Stimulated activated CD8-positive, alpha-beta memory T cell treated with anti-CD3 and anti-CD28 coated beads, Interleukin-7, amount 100 ng/mL, for 4 hours (primary cell): ENCODE measurements at regions not wholly inside any gene's neighbourhood (a gene's known extent, or its start where the extent isn't known, plus 50 kb on each side); places are given as distances from the start of the nearest gene placed in this dataset.
"Not testable (repeated sequence)": the region's sequence is repeated elsewhere in the genome, so short reads cannot be mapped to it uniquely, and the experiment has no call there.

Source experiments
- DNase-seq, 2 donors: peaks; one replicate each; pipeline ENCODE4 v3.0.0-alpha.2; 2020; ENCODE audit warnings: low read depth in 2 of 2

DNA sequence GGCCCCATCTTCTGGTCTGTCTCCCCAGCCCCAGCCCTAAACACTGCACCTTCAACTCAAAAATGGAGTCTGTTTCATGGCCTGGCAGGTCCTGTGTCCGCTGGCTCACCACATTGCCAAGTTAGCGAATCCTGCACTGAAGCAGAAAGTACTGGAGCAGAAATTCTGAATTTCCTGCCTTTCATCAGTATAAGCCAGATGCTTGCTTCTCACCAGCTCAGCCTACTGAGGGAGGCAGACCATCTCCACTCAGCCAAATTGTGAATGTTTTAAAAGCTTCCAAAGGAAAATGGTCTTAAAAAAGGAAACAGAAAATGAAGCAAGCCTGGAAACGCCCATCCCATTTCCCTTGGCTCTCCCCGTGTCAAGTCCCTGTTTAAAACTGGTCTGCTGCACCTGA, 157.8 kb downstream of the C1D start:
- no peak for DNase-seq

DNA sequence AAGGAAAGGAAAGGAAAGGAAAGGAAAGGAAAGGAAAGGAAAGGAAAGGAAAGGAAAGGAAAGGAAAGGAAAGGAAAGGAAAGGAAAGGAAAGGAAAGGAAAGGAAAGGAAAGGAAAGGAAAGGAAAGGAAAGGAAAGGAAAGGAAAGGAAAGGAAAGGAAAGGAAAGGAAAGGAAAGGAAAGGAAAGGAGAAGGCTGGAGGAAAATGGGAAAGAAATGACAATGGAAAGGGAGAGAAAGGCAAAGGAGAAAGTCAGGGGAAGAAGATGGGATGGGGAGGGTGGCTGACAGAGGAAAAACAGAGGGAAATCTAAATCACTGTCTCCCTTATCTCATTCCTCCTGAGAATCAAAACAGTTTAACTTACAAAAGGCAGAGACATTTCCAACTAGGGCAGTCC, 156.3 kb downstream of the C1D start:
- not testable (repeated sequence) for DNase-seq

DNA sequence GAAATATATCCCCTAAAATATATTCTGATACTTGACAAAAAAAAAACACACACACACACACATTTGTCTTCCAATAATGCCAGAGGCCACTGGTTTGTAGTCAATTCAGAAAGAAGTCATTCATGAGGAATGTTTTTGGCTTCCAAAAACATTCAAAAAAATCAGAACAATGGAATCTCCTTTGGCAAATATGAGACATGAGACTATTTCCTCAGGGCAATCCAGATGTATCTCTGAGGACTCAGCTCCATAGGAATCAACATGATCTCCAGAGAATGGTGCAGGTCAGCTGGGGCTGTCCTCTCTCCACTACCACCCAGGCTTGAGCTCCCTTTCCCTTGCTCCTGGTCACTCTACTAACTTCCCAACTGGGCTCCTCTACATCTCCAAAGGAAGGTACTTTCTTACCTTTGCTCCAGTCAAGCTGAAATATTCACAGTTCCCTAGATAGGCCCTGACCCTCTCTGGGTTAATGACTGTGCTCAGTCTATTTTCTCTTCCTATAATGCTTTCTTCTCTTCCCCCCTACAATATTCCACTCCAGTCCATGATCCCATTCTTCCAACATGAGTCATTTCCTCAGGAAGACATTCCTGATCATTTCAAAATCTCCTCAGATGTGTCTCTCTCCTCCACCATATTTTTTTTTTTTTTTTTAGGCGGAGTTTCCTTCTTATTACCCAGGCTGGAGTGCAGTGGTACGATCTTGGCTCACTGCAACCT, 145.3 kb downstream of the C1D start:
- no peak for DNase-seq

DNA sequence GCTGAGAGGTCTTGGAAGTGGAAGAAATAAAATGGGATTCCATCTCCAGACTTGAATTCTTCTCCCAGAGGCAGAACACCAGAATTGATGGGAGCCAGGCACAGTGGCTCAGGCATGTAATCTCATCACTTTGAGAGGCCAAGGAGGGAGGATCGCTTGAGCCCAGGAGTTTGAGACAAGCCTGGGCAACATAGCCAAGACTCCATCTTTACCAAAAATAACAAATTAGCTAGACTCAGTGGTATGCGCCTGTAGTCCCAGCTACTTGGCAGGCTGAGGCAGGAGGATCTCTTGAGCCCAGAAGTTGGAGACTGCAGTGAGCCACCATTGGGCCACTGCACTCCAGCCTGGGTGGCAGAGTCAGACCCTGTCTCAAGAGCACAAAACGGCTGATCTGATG, 144.3 kb downstream of the C1D start:
- no peak for DNase-seq

DNA sequence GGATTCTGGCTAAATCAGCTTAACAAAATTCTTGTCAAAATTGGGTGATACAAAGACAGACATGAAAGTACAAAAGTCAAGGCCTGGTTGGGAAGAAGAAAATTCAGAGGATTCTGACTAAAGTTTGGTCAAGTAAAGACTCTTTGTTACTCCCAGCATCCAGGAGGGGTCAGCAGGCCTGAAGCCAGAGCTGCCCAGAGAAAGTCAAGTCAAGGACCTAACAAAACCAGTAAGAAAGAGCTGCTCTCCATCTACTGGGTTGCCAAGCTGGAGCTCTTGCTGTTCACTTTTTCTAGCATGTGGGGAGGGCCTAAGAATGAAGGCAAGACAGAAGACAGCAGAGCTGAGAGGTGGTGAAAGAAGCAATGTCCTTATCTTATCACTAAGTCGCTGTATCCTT, 143.3 kb downstream of the C1D start:
- no peak for DNase-seq

DNA sequence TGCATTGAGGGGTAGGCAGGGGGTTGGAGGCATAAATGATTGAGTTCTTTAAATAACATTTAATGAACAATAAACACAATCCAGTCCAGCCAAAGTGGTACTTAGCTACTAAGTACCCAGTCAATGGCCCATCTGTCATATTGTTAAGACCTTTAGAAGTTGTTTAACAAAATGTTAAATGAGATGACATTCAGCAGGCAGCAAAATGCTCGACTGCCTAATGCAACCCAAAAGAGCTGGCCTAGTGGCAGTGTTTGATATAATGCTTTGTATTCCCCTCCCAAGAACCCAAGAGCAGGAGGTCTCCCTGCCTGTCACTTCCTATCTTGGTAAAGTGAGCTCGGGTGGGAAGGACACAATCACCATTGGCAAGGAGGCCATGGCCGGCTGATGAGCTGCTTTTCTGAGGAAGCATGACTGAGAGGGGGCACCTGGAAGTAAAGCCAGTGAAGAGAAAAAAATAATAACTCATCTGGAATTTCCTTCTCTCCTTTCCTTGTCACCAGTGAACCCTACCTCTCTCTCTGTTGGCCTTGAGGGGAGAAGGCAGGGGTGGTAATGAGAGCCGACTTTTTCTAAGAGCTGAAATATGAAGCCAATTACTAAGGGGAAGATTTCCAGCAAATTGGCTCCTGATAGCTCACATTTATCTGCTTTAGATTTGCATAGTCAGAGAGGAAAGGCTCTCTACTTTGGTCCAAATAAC, 140.6 kb downstream of the C1D start:
- no peak for DNase-seq

DNA sequence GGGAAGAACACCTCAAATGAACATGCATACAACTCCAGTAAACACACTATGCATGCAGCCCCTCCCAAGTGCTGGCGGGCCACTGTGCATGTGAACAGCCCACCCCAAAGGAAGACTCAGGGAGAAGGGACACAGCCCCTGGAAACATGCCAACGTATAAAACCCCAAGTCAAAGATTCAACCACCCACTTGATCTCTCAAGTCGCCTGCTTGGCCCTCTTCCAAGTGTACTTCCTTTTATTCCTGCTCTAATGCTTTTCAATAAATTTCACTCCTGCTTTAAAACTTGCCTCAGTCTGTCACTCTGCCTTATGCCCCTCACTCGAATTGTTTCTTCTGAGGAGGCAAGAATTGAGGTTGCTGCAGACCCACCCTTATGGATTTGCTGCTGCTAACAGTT, 139.1 kb downstream of the C1D start:
- DNase-seq = no peak

DNA sequence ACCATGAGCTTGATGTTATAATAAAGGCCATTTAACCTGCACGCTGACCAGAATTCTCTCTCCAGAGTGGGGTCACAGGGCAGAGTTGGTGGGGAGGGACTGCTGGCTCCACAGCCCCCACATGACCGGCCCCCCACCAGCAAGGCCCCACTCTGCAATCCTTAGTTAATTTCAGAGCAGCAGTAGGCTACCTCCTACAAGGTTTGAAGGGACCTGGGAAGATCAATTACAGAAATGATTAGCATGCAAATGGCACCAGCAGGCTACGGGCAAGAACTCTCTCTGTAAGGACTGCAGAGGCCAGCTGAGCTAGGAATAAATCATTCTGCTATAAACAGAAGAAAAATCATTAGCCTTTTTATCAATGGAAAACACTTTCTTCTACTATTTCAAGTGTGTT, 135.3 kb downstream of the C1D start:
- no peak for DNase-seq

DNA sequence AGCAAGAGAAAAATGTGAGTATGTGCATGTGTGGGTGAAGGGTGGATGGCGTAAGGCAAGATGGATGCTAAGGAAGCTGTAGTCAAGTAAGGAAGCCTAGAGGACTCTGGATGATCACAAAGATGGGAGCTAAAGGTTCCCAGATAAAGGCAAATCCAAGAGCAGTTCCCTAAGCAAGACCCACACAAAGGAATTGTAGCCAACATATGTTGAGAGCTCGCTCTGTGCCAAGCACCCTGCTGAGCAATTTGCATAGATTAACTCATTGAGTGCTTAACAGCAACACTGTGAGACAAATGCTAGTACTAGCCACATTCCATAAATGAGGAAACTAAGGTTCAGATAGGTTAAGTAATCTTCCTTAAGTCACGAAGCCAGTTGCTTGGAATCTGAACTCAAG, 132.6 kb downstream of the C1D start:
- no peak for DNase-seq

DNA sequence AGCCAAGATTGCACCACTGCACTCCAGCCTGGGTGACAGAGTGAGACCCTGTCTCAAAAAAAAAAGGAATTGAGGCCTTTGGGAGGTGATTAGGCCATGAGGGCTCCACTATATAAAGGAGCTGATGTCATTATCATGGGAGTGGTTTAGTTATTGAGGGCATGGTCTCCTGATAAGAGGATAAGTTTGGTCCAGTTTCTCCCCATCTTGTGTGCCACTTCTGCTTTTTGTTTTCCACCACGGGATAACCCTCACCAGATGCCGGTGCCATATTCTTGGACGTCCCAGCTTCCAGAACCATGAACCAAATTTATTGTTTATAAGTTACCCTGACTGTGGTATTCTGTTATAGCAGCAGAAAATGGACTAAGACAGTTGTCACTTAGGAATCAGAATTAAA, 125.8 kb downstream of the C1D start:
- DNase-seq = no peak

DNA sequence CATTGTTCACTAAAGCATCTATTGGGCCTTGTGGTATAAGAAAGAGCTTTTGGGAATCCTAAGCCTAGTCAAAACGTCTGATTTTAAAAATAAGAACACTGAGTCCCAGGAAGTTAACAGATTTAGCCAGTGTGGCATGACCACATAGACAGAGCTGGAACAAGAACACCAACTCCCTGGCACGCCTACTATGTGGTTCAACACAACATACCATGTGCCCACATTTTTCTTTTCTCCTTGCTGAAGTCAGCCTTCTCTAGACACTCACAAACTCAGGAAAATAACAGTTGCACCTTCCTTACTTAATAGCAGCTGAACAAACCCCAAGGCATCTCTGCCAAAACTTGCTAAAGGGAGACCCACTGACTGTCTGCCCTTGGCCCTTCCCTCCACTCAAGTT, 124.8 kb downstream of the C1D start:
- no peak for DNase-seq

DNA sequence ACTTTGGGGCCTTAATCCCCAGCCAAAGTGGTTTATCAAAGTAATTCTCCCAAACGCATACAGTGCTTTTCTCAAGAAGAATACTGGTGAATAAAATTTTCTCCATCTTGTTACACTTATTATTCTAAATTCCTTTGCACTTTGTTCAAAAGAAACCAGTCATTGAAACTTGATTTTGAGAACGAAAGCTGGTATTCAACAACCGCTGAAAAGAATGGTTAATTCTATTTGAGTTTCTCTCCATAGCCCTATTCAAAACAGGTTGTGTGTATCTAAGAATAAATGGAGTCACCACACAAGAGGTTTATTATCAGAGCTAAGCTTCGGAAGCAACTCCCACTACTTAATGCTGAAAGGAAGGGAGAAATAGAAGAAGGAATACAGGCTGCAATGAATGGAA, 117.7 kb downstream of the C1D start:
- no peak for DNase-seq

DNA sequence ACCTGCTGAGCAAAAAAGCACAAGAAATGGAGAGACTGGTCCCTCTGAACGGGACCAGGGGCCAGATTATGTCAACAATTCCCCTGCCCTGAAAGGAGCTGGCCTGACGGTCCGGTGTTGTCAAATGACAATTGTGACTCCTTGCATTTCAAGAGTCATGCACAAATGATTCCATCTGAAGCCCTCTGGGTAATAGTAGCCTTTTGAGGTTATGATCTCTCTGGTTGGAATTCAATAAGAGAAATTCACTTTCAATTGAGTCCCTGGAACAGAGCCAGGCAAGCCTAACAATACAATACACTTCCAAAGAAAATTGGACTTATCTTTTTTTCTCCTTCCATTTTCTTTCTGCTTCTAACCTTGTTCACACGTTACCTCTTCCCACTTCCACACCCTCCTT, 116.9 kb downstream of the C1D start:
- no peak for DNase-seq

DNA sequence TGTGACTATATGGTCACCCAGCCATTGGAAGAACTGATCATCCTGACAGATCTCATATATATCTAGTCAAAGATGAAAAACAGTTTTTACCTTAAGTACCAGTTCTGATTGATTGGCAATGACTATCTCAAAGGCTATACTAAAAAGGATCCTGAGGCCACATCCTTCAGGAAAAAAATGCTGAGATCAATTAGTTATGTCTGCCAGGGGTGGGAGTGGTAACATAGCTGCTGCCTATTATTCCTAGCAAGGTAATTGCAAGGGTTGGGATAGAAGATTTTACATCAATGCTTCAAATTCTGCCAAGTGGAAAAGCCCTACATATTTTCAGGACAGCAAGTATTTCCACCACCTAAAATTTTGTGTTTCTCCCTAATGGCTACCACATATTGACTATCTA, 114.7 kb downstream of the C1D start:
- DNase-seq = no peak

DNA sequence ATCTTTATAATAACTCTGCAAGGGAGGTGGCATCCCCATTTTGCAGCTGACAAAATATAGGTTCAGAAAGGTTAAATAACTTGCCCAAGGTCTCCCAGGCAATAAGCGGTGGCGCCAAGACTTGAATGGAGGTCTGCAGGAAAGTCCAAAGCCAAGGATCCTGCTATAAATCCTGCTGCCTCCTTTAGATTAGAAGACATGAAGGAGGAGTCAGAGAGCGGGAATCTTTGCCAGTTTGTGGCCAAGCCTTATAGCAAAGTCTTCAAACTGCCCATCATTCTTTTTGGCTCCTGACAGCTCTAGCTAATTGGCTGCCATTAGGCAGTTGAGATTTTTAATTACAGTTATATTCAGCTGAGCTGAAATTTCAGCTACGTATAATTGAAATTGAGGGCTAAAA, 114.3 kb downstream of the C1D start:
- no peak for DNase-seq

DNA sequence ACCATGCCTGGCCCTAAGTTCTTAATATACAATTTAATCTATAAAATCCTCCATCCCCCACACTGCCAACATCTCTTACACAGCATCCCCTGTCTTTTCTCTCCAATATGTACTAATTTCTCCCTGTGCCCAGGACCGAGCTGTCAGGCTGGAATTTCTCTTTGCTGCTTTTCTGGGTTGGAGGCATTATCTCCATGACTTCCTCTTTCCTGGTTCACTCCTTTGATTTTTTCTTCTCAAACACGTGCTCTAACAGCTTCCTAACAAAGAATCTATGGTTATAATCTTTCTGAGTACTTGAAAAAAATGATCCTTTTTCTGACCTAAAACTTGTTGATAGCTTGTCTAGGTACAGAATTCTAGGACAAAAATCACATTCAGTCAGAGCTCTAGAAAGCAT, 112.8 kb downstream of the C1D start:
- DNase-seq = no peak

DNA sequence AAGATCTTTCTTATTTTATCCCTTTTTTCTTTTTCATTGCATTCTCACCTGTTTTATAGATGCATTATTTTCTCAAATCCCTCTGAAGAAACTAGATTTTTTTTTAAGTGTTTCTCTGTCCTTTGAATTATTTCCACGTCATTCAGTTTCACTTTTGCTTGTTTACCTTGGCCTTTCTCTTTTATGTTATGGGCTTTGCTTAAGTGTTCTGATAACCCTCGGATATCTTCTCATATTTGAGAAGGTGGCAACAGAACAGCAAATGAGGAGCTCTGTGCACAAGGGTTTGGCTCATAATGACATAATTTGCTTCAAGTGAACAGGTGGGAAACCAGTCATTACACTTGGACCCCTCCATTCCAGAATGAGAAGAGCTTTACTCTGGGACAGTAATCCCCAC, 111.9 kb downstream of the C1D start:
- no peak for DNase-seq

DNA sequence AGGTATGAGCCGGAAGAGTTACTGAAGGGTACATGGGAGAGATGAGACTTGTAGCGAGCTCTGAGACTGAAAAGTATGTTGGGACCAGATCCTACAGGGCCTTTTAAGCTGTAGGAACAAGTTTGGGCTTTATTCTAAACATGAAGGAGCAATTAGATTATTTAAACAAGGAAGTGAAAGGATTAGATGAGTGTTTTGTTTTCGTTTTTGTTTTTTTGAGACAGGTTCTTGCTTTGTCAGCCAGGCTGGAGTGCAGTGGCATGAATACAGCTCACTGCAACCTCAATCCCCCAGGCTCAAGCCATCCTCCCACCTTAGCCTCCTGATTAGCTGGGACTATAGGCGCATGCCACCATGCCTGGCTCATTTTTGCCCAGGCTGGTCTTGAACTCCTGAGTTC, 110.7 kb downstream of the C1D start:
- DNase-seq = no peak

DNA sequence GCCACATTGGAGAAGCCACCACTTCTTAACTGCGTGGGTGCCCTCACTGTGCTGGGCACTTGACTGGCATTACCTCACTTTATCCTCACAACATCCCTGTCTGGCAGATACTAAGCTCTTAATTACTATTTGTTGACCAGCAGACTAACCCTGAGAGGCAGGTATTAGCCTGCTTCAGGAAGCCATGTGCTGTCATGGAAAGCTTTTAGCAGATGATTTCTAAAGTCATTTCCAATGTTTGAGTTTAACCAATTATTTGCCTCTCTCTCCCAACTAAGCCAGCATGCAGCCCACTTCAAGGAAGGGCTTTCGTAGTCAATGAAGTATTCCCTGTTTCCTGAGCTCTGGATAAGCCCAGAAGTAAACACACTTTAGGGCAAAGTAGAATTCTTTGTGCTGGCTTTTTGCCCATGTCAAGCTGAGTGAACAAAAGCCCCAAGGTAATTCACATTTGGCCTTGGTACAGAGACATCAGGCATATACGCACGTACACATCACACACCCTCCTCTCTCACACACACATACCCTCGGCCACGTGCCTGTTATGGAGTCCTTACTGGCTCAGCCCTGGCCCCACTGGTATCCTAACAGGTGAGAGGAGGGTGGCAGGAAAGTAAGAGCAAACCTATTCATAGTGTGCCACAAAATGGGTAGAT, 108.6 kb downstream of the C1D start:
- DNase-seq = no peak

DNA sequence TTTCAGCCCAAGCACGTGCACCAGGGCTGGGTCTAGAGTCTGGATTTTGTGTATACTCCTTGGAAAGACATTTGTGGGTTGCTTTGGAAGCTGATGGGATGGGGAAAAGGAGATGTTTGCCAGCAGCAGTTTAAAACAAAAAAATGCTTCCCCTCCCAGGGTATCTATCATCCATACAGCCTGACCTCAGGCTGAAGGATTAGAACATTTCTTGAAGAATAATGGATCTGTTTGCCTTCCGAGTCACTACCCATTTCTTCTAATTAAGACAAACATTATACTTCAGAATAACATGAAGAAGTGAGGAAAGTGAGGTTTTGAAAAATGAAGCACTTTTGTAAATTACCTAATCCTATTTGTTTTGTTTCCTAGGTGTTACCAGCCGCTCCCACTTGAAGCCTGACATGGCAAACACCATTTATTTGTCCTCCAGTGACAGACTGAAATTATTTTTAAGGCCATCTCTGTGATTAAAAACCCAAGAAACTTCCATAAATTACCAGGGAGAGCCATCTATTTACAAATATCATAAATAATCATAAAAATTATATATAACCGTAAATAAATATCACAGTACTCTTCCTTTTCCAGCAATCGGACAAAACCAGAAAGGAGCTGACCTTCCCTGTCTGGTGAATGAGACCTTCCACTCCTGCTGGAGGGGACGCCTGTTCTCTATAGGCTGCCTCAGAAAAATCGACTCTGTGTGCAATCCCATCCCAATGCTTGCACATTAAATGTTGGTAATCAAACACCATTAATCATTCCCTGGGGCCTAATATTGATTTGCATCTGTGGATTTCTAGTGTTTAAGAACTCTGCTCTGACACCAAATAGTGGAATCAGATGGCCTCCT, 106.8 kb downstream of the C1D start:
- DNase-seq = no peak

DNA sequence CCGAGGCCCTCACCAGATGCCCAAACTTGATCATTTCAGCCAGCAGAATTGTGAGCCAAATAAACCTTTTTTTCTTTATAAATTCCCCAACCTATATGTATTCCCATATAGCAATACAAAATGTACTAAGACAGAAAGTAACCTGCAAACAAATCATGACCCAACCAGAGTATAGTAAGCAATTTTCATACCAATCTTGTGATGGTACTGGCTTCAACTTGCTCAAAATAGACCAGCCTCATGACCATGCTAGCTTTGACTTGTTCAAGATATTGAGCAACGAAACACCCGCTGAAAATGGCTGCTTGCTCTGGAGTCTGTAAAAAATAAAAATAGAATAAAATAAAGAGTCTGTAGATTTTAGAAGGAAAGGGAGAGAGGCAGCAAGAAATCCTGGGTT, 97.6 kb downstream of the C1D start:
- DNase-seq = no peak

DNA sequence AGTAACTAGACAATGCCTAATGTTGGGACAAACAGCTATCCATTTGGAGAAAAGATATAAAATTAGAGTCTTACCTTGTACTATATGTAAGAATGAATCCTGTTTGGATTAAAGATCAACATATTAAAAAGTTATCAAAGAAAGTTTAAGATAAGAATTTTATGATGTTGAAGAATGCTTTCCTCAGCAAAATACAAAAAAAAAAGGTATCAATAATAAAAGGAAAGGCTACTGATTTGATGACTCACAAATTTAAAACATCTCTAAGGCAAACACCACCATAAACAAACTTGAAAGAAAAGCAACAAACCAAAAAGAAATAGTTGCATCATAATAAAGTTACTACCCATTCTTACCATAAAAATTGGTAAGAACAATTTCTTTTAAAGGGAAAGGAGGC, 92.7 kb downstream of the C1D start:
- DNase-seq = no peak
